IMR-90 (cell line): ENCODE measurements at regions not wholly inside any gene's neighbourhood (a gene's known extent, or its start where the extent isn't known, plus 50 kb on each side); places are given as distances from the start of the nearest gene placed in this dataset.

Experiments
- ATAC-seq: fragments of 200-7000 bp; cut with Tn5 transposase; 2 replicates; pipeline ENCODE4 v1.9.1; 2020; ENCODE audit warnings: low read depth, mild to moderate bottlenecking, moderate library complexity
- BruUV-seq: library from RNA; stranded (reverse); fragments of 400-500 nt; replicated peaks from 2 replicates; lab custom pipeline; 2021; lab: Mats Ljungman, UMichigan
- CTCF ChIA-PET: fragments of 300-600 bp; formaldehyde crosslinking; extraction: SDS; loops from one replicate; lab custom pipeline; 2021; ENCODE audit warnings: antibody characterized with exemption; lab: Yijun Ruan, JAX
- POLR2A ChIA-PET: fragments of 300-600 bp; sonication (Branson Sonifier 250); formaldehyde crosslinking; loops from one replicate; lab custom pipeline; 2022; ENCODE audit warnings: antibody characterized with exemption; ENCODE audit not compliant: unreplicated experiment; lab: Charles Lee
- DNase-seq: peaks from one replicate; pipeline ENCODE4 v3.0.0; 2013
- H2AFZ ChIP-seq: replicated peaks from 2 replicates; pipeline ENCODE3; 2013; ENCODE audit warnings: low read length, mild to moderate bottlenecking; ENCODE audit not compliant: poor library complexity
- H2AK5ac ChIP-seq: 2 replicates; pipeline ENCODE4 v1.6.1; 2013; ENCODE audit warnings: low read depth, low read length, inconsistent platforms
- H2AK9ac ChIP-seq: replicated peaks from 2 replicates; pipeline ENCODE3; 2013; ENCODE audit warnings: mild to moderate bottlenecking, low read depth, low read length, moderate library complexity; ENCODE audit not compliant: poor library complexity
- H2BK120ac ChIP-seq: 2 replicates; pipeline ENCODE4 v1.6.1; 2013; ENCODE audit warnings: low read depth, low read length, inconsistent platforms
- H2BK15ac ChIP-seq: 3 replicates; pipeline ENCODE4 v1.6.1; 2013; ENCODE audit warnings: low read depth, low read length, inconsistent platforms
- H2BK20ac ChIP-seq: 2 replicates; pipeline ENCODE4 v1.6.1; 2013; ENCODE audit warnings: low read depth, mild to moderate bottlenecking, inconsistent platforms, low read length, moderate library complexity
- H2BK5ac ChIP-seq: 2 replicates; pipeline ENCODE4 v1.6.1; 2013; ENCODE audit warnings: mild to moderate bottlenecking, low read depth, low read length, inconsistent platforms; ENCODE audit not compliant: poor library complexity, severe bottlenecking
- H3K14ac ChIP-seq: replicated peaks from 2 replicates; pipeline ENCODE4 v1.6.1; 2013; ENCODE audit warnings: low read depth, low read length, inconsistent platforms
- H3K18ac ChIP-seq: 2 replicates; pipeline ENCODE4 v1.6.1; 2013; ENCODE audit warnings: low read depth, low read length, control low read depth
- H3K23ac ChIP-seq: 2 replicates; pipeline ENCODE4 v1.6.1; 2013; ENCODE audit warnings: low read depth, low read length, inconsistent platforms
- H3K27ac ChIP-seq: 2 replicates; pipeline ENCODE4 v1.5.1; 2013; ENCODE audit warnings: mild to moderate bottlenecking, control low read depth, low read length; ENCODE audit not compliant: insufficient read depth
- H3K27me3 ChIP-seq: 2 replicates; pipeline ENCODE4 v1.6.1; 2013; ENCODE audit warnings: low read length; ENCODE audit not compliant: control insufficient read depth, insufficient read depth
- H3K36me3 ChIP-seq: 2 replicates; pipeline ENCODE4 v1.6.1; 2013; ENCODE audit warnings: low read length, mixed read lengths; ENCODE audit not compliant: control insufficient read depth, insufficient read depth
- H3K4ac ChIP-seq: 2 replicates; pipeline ENCODE4 v1.6.1; 2013; ENCODE audit warnings: low read depth, low read length, inconsistent platforms
- H3K4me1 ChIP-seq: 2 replicates; pipeline ENCODE4 v1.6.1; 2013; ENCODE audit warnings: low read length, mixed read lengths; ENCODE audit not compliant: control insufficient read depth, insufficient read depth
- H3K4me2 ChIP-seq: 2 replicates; pipeline ENCODE4 v1.6.1; 2013; ENCODE audit warnings: low read depth, mild to moderate bottlenecking, control low read depth, low read length, moderate library complexity
- H3K4me3 ChIP-seq: 2 replicates; pipeline ENCODE4 v1.5.1; 2013; ENCODE audit warnings: low read depth, mild to moderate bottlenecking, control low read depth, low read length, moderate library complexity; ENCODE audit not compliant: insufficient read depth
- H3K56ac ChIP-seq: 2 replicates; pipeline ENCODE4 v1.6.1; 2013; ENCODE audit warnings: low read length, inconsistent platforms; ENCODE audit not compliant: insufficient read depth; ENCODE audit errors: extremely low read depth
- H3K79me1 ChIP-seq, 2 experiments: 2 replicates each; pipeline ENCODE4 v1.6.1; 2013; ENCODE audit warnings: low read length in 2 of 2, inconsistent platforms in 1 of 2, low read depth in 1 of 2
- H3K9ac ChIP-seq: 2 replicates; pipeline ENCODE4 v1.6.1; 2013; ENCODE audit warnings: low read depth, low read length, control low read depth
- H3K9me1 ChIP-seq: 2 replicates; pipeline ENCODE4 v1.6.1; 2013; ENCODE audit warnings: low read length, inconsistent platforms; ENCODE audit not compliant: insufficient read depth
- H3K9me3 ChIP-seq: 2 replicates; pipeline ENCODE4 v1.6.1; 2013; ENCODE audit warnings: low read length; ENCODE audit not compliant: control insufficient read depth, insufficient read depth
- H4K20me1 ChIP-seq: 2 replicates; pipeline ENCODE4 v1.6.1; 2013; ENCODE audit warnings: low read length, inconsistent platforms; ENCODE audit not compliant: insufficient read depth
- H4K5ac ChIP-seq: 2 replicates; pipeline ENCODE4 v1.6.1; 2013; ENCODE audit warnings: mild to moderate bottlenecking, low read depth, low read length, control low read depth
- H4K8ac ChIP-seq, 2 experiments: 2 replicates each; pipeline ENCODE4 v1.6.1; 2013; ENCODE audit warnings: low read depth in 2 of 2, low read length in 2 of 2, control low read depth in 1 of 2, inconsistent platforms in 1 of 2
- H4K91ac ChIP-seq: 2 replicates; pipeline ENCODE4 v1.6.1; 2013; ENCODE audit warnings: low read depth, low read length, inconsistent platforms; ENCODE audit not compliant: insufficient read depth
- NFE2L2 ChIP-seq: fragments of 150-350 bp; IDR thresholded peaks from 2 replicates; pipeline ENCODE4 v1.6.1; 2016; ENCODE audit warnings: low read depth, mild to moderate bottlenecking, low read length
- WGBS, 2 experiments: methylation state at CpG; one replicate each; pipeline versions ENCODE4 v1.1.5 to v1.1.7; 2013; ENCODE audit warnings: missing lambda C conversion rate in 2 of 2; ENCODE audit not compliant: insufficient read length in 1 of 2; ENCODE audit errors: extremely low coverage in 2 of 2; 5-methylcytosine and 5-hydroxymethylcytosine counted together
- dilution Hi-C: fragments of 300-500 bp; cut with HindIII; formaldehyde crosslinking; loops from one replicate; pipeline ENCODE4 v1.14.3; 2018; ENCODE audit warnings: low sequenced_read_pairs; ENCODE audit not compliant: unreplicated experiment
- in situ Hi-C: fragments of 300-500 bp; cut with MboI; formaldehyde crosslinking; loops from 3 replicates; pipeline ENCODE4 v1.14.3; 2019; ENCODE audit warnings: low sequenced_read_pairs, inconsistent platforms, mixed read lengths
- intact Hi-C: fragments of 100-400 bp; cut with micrococcal nuclease; formaldehyde crosslinking; loops from 2 replicates; pipeline ENCODE4 v1.10.0; 2022

DNA sequence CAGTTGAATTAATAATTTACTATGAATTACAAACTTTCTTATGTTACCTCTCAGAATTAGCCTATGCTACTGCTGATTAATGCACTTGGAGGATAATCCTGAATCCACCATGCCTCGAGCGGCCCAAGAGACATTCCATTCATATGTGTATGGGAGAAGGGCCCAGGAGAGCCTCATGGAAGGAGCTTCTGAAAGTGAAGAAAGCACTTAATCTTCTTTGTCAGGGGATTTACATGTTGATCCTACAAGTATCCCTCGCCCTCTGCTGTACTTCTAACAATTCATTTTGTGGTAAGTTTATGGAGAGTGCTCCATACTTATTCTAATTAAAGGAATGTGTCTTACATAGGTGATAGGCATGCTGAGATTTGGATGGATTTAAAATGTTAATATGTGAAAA lies 1189.1 kb upstream of the NXPH2 start:
- peaks cover 18% of the 10 kb centered on the region for H3K9me3 ChIP-seq

More for the DNA sequence above, 1189.1 kb upstream of the NXPH2 start:
- WGBS, 2 experiments: no CpG with 5 or more reads among the region's 3 CpGs
- Histone ChIP-seq H3K9ac (no peak overlapping the region), H3K27ac (no peak overlapping the region), H3K79me1 (no peaks in the 10 kb centered on the region), H2BK5ac (no peak overlapping the region), H3K36me3 (no peaks in the 10 kb centered on the region), H3K4me1 (no peaks in the 10 kb centered on the region), H2BK120ac (no peak overlapping the region), H3K14ac (no peak overlapping the region), H3K4ac (no peak overlapping the region), H4K91ac (no peak overlapping the region), H2AK5ac (no peak overlapping the region), H4K8ac (no peak overlapping the region), H3K4me3 (no peak overlapping the region), H4K20me1 (no peaks in the 10 kb centered on the region), H3K4me2 (no peak overlapping the region), H4K5ac (no peak overlapping the region), H3K23ac (no peak overlapping the region), H3K27me3 (no peaks in the 10 kb centered on the region), H3K18ac (no peak overlapping the region), H3K9me1 (no peaks in the 10 kb centered on the region), H2BK15ac (no peak overlapping the region), H2BK20ac (no peak overlapping the region), H2AK9ac (no peak overlapping the region), H3K56ac (no peak overlapping the region), H2AFZ (no peak overlapping the region)
- intact Hi-C loops (no loop called here), in situ Hi-C loops (no loop called here), dilution Hi-C loops (no loop called here)
- no TSS peak for BruUV-seq
- no peak for ATAC-seq
- no peak for TF ChIP-seq NFE2L2
- ChIA-PET POLR2A (no interaction called here), CTCF (no interaction called here)
- DNase-seq: no peak
